ENCODE measurements at regions not wholly inside any gene's neighbourhood (a gene's known extent, or its start where the extent isn't known, plus 50 kb on each side); places are given as distances from the start of the nearest gene placed in this dataset.
"Not testable (repeated sequence)": the region's sequence is repeated elsewhere in the genome, so short reads cannot be mapped to it uniquely, and the experiment has no call there.

- not testable (repeated sequence) for TF ChIP-seq CTCF, POLR2A (IDR thresholded peaks at IDR 0.05)
These were observed 181.2 kb downstream of the SPATA31A6 start for GRCh38 chr9:42364410-42365243.

Data from breast epithelium (tissue), 3 donors.